GM21360 (cell line): ENCODE measurements at regions not wholly inside any gene's neighbourhood (a gene's known extent, or its start where the extent isn't known, plus 50 kb on each side); places are given as distances from the start of the nearest gene placed in this dataset.

ENCODE experiments used
- ATAC-seq: cut with Tn5 transposase; IDR thresholded peaks from one replicate; pipeline ENCODE4 v1.9.1; 2021; ENCODE audit warnings: mild to moderate bottlenecking, moderate library complexity; ENCODE audit not compliant: unreplicated experiment

DNA sequence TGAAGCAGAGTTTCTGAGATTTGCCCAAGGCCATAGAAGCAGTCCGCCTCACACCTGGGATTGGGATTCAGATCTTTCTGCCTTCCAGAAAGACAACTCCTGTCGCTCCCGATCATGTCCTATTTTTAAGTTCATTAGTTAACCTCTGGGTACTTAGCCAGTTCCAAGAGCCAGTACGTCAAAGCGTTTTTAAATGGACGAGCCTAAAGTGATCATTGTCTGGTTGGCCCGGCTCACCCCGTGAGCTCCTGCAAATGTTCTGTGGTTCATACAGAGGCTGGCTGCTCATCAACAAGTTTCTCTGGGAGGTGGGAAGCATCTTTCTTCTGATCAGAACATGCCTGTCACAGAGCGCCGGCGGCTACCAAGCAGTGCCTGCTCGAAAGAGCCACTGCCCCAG lies 554.5 kb upstream of the WWC1 start:
- ATAC-seq: no peak

- ATAC-seq: no peak
Observed at GRCh38 chr5:167743695-167744464, 547.6 kb upstream of the WWC1 start.

DNA sequence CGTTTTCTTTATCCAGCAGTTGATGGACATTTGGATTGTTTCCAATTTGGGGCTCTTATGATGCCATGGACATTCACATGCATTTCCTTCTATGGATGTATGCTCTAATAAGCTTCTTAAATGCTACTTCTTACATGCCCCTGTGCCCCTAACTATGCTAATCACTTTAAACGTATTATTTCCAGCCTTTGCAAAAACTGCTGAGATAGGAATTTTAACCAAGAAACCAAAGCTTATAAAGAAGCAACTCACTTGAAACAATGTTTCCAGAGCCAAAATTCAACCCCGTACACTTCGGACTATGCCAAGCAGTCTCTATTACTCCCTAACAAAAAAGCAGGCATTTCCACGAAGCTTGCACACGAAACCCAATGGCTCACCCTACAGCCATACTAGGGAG lies 545.6 kb upstream of the WWC1 start:
- ATAC-seq: no peak

GRCh38 chr5:167750586-167750985 lies 540.9 kb upstream of the WWC1 start:
- ATAC-seq: no peak

- no peak for ATAC-seq
Observed at GRCh38 chr5:167752936-167753335, 538.5 kb upstream of the WWC1 start.

GRCh38 chr5:167753725-167754490 lies 537.5 kb upstream of the WWC1 start:
- no peak for ATAC-seq

DNA sequence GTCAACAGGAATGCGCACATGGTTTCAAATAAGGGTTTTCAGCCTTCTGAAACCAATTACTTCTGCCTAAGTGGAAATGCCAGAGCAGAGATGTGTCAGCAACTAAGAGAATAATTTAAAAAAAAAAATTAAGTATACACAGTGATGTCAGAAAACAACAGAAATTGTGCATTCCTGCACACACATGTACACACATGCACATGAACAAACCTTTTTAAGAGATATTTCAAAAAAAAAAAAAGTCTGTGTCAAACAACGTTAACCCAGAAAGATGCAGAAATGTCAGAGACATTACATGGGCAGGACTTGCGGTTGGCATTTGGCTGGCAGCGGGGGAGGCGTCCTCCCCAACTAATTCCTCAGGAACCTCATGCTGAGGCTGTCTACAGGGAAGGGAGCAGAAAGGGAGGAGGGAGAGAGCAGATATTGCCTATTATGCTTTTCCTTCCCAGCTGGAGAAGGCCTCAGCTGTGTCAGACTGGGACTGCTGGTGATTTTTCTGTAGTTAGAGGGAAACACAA lies 536.9 kb upstream of the WWC1 start:
- no peak for ATAC-seq

DNA sequence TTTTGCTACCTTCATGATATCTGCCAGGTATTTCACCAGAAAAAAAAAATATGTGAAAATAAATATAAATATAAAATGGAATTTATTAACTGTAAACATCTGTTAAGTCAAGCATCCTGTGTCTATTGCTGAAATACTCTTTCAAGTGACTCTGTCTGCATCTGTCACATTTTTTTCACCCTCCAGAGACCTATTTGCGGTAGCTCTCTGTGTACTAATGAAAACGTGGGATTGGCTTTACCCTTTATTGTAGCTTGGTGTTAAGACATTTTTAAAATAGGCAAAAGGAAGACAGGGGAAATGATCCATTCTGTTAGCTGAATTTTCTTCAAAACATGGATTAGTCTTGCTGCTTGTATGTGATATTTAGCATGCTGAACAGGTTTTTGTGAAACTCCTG lies 536.0 kb upstream of the WWC1 start:
- no peak for ATAC-seq

- ATAC-seq: no peak
Observed at GRCh38 chr5:167759057-167759821, 532.2 kb upstream of the WWC1 start.

GRCh38 chr5:167763772-167764171 lies 527.7 kb upstream of the WWC1 start:
- ATAC-seq: no peak

GRCh38 chr5:167764641-167765289 lies 526.7 kb upstream of the WWC1 start:
- ATAC-seq: no peak

- ATAC-seq: no peak
Observed at GRCh38 chr5:167765352-167765751, 526.1 kb upstream of the WWC1 start.

GRCh38 chr5:167766957-167767356 lies 524.5 kb upstream of the WWC1 start:
- ATAC-seq: no peak

DNA sequence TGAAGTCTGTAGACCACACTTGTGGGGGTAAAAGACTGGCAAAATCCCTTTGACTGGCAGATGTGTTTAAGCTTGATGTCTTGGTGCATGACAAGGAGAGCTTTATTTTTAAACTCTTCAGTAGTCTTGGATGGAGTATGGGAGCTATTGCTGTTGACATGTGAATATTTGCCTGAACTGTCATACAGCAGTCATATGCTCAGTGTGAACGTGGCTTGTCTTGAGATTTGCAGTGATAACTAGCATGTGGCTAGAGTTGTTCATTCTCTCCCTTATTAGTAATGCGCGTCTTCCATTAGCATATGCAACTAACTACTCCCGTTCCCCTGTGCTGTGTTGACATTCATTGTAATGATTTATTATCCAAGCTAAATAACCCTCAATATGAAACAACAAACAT lies 523.6 kb upstream of the WWC1 start:
- no peak for ATAC-seq

GRCh38 chr5:167769846-167770413 lies 521.5 kb upstream of the WWC1 start:
- no peak for ATAC-seq

DNA sequence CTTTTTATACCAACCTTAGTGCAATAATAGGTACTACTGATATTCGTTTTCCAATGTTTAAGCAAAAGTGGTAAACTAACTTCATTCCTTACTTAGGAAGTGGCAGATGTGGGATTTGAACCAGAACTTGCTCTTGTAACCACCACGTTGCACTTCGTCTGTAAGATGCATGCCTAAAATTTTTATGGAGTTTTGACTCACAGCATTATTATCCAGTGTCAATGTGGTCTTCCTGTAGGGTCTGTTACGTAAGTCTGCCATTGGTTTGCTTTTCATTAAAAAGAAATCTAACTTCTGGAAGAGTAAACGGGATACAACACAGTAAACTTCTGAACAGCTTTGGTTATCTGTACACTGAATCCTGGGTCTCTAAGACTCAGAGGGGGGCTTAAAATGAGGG lies 521.0 kb upstream of the WWC1 start:
- no peak for ATAC-seq

- ATAC-seq: no peak
Observed at GRCh38 chr5:167771571-167771970, 519.9 kb upstream of the WWC1 start.

DNA sequence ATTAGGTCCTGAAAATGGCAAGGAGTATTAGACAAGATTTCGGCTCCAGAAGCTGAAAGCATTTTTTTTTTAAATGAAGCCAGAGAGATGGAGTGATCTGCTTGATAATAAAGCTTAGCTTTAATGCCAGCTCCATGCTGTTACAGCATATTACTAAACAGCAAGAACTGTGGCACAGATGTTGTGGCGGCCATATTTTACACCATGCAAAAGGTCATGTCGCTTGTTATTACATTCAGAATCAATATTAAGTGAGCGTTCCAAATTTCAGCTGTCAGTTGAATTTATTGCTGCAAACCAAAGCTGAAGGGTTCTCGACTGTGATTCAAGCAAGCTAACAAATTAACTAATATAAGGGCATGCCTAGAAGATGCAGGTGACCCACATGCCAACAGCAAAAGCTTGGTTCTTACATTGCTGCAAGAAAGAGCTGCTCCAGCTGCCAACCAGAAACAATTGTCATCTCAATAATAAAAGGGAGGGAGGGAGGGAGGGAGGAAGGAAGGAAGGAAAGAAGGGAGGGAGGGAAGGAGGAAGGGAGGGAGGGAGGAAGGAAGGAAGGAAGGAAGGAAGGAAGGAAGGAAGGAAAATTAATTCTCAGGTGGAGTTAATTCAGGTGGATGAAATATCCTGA lies 517.7 kb upstream of the WWC1 start:
- ATAC-seq: no peak

DNA sequence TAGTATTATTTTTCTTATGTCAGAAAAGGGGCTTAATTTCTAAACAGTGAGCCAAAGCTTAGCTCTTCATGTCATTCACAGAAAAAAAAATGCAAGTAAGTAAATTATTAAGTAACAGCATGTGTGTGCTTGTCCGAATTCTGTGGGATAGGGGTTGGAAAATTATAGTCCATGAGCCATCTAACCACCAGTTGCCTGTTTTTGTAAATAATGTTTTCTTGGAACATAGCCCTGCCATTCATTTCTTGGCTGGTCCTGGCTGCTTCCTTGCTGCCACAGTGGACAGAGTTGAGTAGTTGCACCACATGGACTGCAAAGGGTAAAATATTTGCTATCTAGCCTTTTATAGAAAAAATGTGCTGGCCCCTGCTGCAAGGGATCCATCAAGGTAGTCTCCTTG lies 513.7 kb upstream of the WWC1 start:
- ATAC-seq: no peak

- ATAC-seq: no peak
Observed at GRCh38 chr5:167778228-167778627, 513.2 kb upstream of the WWC1 start.
